NCI-H526 treated with DMSO at 0.1 percent for 48 hours (cell line): ENCODE measurements at regions not wholly inside any gene's neighbourhood (a gene's known extent, or its start where the extent isn't known, plus 50 kb on each side); places are given as distances from the start of the nearest gene placed in this dataset.
"Not testable (repeated sequence)": the region's sequence is repeated elsewhere in the genome, so short reads cannot be mapped to it uniquely, and the experiment has no call there.

Source experiments
- DNase-seq: peaks from one replicate; lab custom pipeline; 2025; lab: John Stamatoyannopoulos, UW

GRCh38 chr5:171714261-171714660 is 71.4 kb upstream of the SMIM23 start:
- no peak for DNase-seq

DNA sequence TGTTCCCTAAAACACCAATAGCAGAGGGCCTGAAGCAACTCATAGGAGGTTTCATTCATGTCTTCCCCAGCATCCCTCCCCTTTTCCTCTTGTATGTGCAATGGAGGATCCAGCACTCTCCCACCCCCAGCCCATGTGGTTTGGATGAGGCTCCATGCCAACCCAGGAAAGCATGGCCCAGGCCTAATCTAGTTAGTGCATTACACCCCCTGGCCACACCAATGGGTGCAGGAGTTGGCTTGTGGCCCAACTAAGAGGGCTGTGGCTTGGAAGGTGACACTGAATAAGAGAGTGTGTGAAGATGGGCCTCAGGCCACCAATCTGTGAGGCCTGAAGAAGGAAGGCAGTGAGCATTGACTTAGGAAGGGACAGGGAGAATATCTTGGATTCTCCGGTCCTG is 70.8 kb upstream of the SMIM23 start:
- no peak for DNase-seq

GRCh38 chr5:171715551-171715950 is 70.1 kb upstream of the SMIM23 start:
- DNase-seq = no peak

DNA sequence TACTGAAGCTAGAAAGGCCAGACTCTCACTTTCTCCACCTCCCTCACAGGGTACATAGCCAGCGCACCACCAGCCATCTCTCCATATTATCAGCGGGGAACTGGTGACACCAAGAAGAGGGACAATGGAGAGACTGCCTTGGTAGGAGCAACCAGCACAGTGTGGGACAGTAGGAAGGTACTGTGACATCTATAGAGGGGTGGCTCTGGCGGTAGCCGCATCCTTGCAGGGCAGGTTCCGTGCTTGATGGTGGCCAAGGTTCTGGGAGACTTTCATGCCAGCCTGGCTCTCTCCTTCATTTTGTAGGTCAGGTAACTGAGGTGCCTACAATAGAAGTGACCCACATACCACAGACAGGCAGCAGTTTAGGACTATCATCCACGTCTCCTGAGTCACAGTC is 65.5 kb upstream of the SMIM23 start:
- no peak for DNase-seq

DNA sequence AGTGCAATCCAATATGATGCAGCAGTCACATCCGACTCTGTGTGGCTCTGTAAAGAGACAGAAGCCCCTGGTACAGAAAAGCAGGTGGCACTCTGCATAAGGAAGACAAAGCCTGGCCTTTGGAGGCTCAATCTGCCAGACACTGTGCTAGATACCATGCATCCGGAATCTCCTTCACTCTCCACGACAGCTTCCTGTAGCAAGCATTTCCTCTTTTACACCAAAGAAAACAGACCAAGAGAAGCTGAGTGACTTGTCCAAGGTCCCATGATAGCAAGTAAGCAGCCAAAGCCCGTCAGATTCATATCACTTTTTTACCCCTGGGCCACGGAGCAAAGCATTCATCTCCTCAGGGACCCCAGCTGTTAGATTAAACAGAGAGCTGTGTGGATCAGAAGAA is 64.2 kb upstream of the SMIM23 start:
- DNase-seq = no peak

GRCh38 chr5:171724468-171725204 is 61.0 kb upstream of the SMIM23 start:
- no peak for DNase-seq

DNA sequence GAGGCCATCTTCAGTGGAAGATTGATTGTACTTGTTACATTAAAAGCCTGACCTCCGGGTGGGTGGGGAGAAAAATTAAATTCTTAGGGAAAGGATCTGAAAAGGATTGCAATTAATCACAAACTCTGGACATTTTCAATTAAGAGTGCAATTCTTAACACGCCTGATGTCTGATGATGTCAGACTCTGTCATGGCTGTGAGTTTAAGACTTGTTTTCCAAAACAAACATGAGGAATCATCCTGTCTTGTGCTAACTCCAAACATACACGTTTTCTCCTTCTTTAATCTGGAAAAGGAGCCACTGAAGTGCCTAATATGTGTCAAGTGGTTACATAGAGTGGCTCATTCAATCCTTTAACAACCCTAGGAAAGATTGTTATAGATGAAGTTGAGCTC is 60.4 kb upstream of the SMIM23 start:
- DNase-seq = no peak

DNA sequence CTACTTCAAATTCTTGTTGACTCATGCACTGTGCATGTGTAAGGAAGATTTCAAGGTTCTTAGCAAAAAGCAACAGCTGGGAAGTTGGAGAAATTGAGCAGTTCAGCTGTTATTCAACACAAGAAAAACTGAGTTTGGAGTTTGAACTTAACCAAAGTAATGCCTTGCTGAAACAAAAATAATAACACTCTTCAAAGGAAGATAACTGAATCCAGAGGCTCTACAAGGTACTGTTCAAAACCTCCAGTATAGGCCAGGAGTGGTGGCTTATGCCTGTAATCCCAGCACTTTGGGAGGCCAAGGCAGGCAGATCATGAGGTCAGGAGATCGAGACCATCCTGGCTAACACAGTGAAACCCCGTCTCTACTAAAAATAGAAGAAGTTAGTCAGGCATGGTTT is 58.8 kb upstream of the SMIM23 start:
- not testable (repeated sequence) for DNase-seq

- no peak for DNase-seq
Measured at GRCh38 chr5:171728686-171729085, 56.9 kb upstream of the SMIM23 start.
